ENCODE measurements at regions not wholly inside any gene's neighbourhood (a gene's known extent, or its start where the extent isn't known, plus 50 kb on each side); places are given as distances from the start of the nearest gene placed in this dataset.
A peak's percentile ranks its signal among the peaks of the same experiment; 100 is the strongest.

GRCh38 chr2:104546537-104546936, 307.4 kb upstream of the POU3F3 start:
- H3K4me1 ChIP-seq (ENCODE audit: insufficient read depth, low read length), result no peaks in the 10 kb centered on the region
- no peaks in the 10 kb centered on the region for H3K36me3 ChIP-seq (ENCODE audit: insufficient read depth, low read length)
- no peak overlapping the region for H3K4me3 ChIP-seq (ENCODE audit: low read length)
- H2AFZ ChIP-seq (ENCODE audit: low read depth, low read length), result no peak overlapping the region
- no peaks in the 10 kb centered on the region for H3K27me3 ChIP-seq (ENCODE audit: insufficient read depth, low read length)
- no peaks in the 10 kb centered on the region for H3K9me3 ChIP-seq (ENCODE audit: low read length)

GRCh38 chr2:104547221-104547620, 306.7 kb upstream of the POU3F3 start:
- Histone ChIP-seq H3K36me3 (ENCODE audit: insufficient read depth, low read length) (no peaks in the 10 kb centered on the region), H3K27me3 (ENCODE audit: insufficient read depth, low read length) (no peaks in the 10 kb centered on the region), H3K9me3 (ENCODE audit: low read length) (no peaks in the 10 kb centered on the region), H3K4me1 (ENCODE audit: insufficient read depth, low read length) (no peaks in the 10 kb centered on the region), H3K4me3 (ENCODE audit: low read length) (no peak overlapping the region), H2AFZ (ENCODE audit: low read depth, low read length) (no peak overlapping the region)

GRCh38 chr2:104561251-104561650, 292.7 kb upstream of the POU3F3 start:
- no peaks in the 10 kb centered on the region for H3K4me1 ChIP-seq (ENCODE audit: insufficient read depth, low read length)
- no peak overlapping the region for H3K4me3 ChIP-seq (ENCODE audit: low read length)
- no peaks in the 10 kb centered on the region for H3K27me3 ChIP-seq (ENCODE audit: insufficient read depth, low read length)
- no peaks in the 10 kb centered on the region for H3K36me3 ChIP-seq (ENCODE audit: insufficient read depth, low read length)
- H2AFZ ChIP-seq (ENCODE audit: low read depth, low read length), result no peak overlapping the region
- H3K9me3 ChIP-seq (ENCODE audit: low read length), result no peaks in the 10 kb centered on the region

GRCh38 chr2:104562537-104562936, 291.4 kb upstream of the POU3F3 start:
- Histone ChIP-seq H3K4me1 (ENCODE audit: insufficient read depth, low read length) (no peaks in the 10 kb centered on the region), H3K9me3 (ENCODE audit: low read length) (no peaks in the 10 kb centered on the region), H2AFZ (ENCODE audit: low read depth, low read length) (no peak overlapping the region), H3K4me3 (ENCODE audit: low read length) (no peak overlapping the region), H3K27me3 (ENCODE audit: insufficient read depth, low read length) (no peaks in the 10 kb centered on the region), H3K36me3 (ENCODE audit: insufficient read depth, low read length) (no peaks in the 10 kb centered on the region)

- H3K27me3 ChIP-seq (ENCODE audit: insufficient read depth, low read length), result no peaks in the 10 kb centered on the region
- H3K4me1 ChIP-seq (ENCODE audit: insufficient read depth, low read length), result no peaks in the 10 kb centered on the region
- H3K4me3 ChIP-seq (ENCODE audit: low read length), result no peak overlapping the region
- H3K36me3 ChIP-seq (ENCODE audit: insufficient read depth, low read length), result no peaks in the 10 kb centered on the region
- H2AFZ ChIP-seq (ENCODE audit: low read depth, low read length), result no peak overlapping the region
- H3K9me3 ChIP-seq (ENCODE audit: low read length), result no peaks in the 10 kb centered on the region
These were observed 290.4 kb upstream of the POU3F3 start for GRCh38 chr2:104563398-104563996.

GRCh38 chr2:104568247-104568646, 285.7 kb upstream of the POU3F3 start:
- Histone ChIP-seq H3K4me1 (ENCODE audit: insufficient read depth, low read length) (no peaks in the 10 kb centered on the region), H3K9me3 (ENCODE audit: low read length) (no peaks in the 10 kb centered on the region), H3K36me3 (ENCODE audit: insufficient read depth, low read length) (no peaks in the 10 kb centered on the region), H3K27me3 (ENCODE audit: insufficient read depth, low read length) (no peaks in the 10 kb centered on the region), H2AFZ (ENCODE audit: low read depth, low read length) (no peak overlapping the region), H3K4me3 (ENCODE audit: low read length) (no peak overlapping the region)

GRCh38 chr2:104570259-104570658, 283.7 kb upstream of the POU3F3 start:
- Histone ChIP-seq H3K27me3 (ENCODE audit: insufficient read depth, low read length) (no peaks in the 10 kb centered on the region), H3K4me3 (ENCODE audit: low read length) (no peak overlapping the region), H3K4me1 (ENCODE audit: insufficient read depth, low read length) (no peaks in the 10 kb centered on the region), H2AFZ (ENCODE audit: low read depth, low read length) (peak overlapping the region; percentile 33), H3K9me3 (ENCODE audit: low read length) (no peaks in the 10 kb centered on the region), H3K36me3 (ENCODE audit: insufficient read depth, low read length) (no peaks in the 10 kb centered on the region)

GRCh38 chr2:104572834-104573233, 281.1 kb upstream of the POU3F3 start:
- H3K4me3 ChIP-seq (ENCODE audit: low read length), result no peak overlapping the region
- no peaks in the 10 kb centered on the region for H3K36me3 ChIP-seq (ENCODE audit: insufficient read depth, low read length)
- H3K27me3 ChIP-seq (ENCODE audit: insufficient read depth, low read length), result no peaks in the 10 kb centered on the region
- H3K9me3 ChIP-seq (ENCODE audit: low read length), result no peaks in the 10 kb centered on the region
- no peaks in the 10 kb centered on the region for H3K4me1 ChIP-seq (ENCODE audit: insufficient read depth, low read length)
- no peak overlapping the region for H2AFZ ChIP-seq (ENCODE audit: low read depth, low read length)

GRCh38 chr2:104574367-104574766, 279.5 kb upstream of the POU3F3 start:
- H3K4me3 ChIP-seq (ENCODE audit: low read length), result no peak overlapping the region
- H3K36me3 ChIP-seq (ENCODE audit: insufficient read depth, low read length), result no peaks in the 10 kb centered on the region
- H3K27me3 ChIP-seq (ENCODE audit: insufficient read depth, low read length), result no peaks in the 10 kb centered on the region
- H3K4me1 ChIP-seq (ENCODE audit: insufficient read depth, low read length), result no peaks in the 10 kb centered on the region
- H2AFZ ChIP-seq (ENCODE audit: low read depth, low read length), result no peak overlapping the region
- no peaks in the 10 kb centered on the region for H3K9me3 ChIP-seq (ENCODE audit: low read length)

- no peak overlapping the region for H3K4me3 ChIP-seq (ENCODE audit: low read length)
- no peaks in the 10 kb centered on the region for H3K27me3 ChIP-seq (ENCODE audit: insufficient read depth, low read length)
- H3K4me1 ChIP-seq (ENCODE audit: insufficient read depth, low read length), result no peaks in the 10 kb centered on the region
- H3K9me3 ChIP-seq (ENCODE audit: low read length), result no peaks in the 10 kb centered on the region
- no peak overlapping the region for H2AFZ ChIP-seq (ENCODE audit: low read depth, low read length)
- no peaks in the 10 kb centered on the region for H3K36me3 ChIP-seq (ENCODE audit: insufficient read depth, low read length)
These were observed 276.8 kb upstream of the POU3F3 start for GRCh38 chr2:104577143-104577542.

GRCh38 chr2:104582471-104582870, 271.4 kb upstream of the POU3F3 start:
- Histone ChIP-seq H3K36me3 (ENCODE audit: insufficient read depth, low read length) (no peaks in the 10 kb centered on the region), H2AFZ (ENCODE audit: low read depth, low read length) (no peak overlapping the region), H3K4me1 (ENCODE audit: insufficient read depth, low read length) (peaks cover 3% of the 10 kb centered on the region), H3K4me3 (ENCODE audit: low read length) (no peak overlapping the region), H3K9me3 (ENCODE audit: low read length) (no peaks in the 10 kb centered on the region), H3K27me3 (ENCODE audit: insufficient read depth, low read length) (no peaks in the 10 kb centered on the region)

- peaks cover 3% of the 10 kb centered on the region for H3K4me1 ChIP-seq (ENCODE audit: insufficient read depth, low read length)
- H3K4me3 ChIP-seq (ENCODE audit: low read length), result no peak overlapping the region
- H2AFZ ChIP-seq (ENCODE audit: low read depth, low read length), result no peak overlapping the region
- H3K9me3 ChIP-seq (ENCODE audit: low read length), result no peaks in the 10 kb centered on the region
- no peaks in the 10 kb centered on the region for H3K27me3 ChIP-seq (ENCODE audit: insufficient read depth, low read length)
- no peaks in the 10 kb centered on the region for H3K36me3 ChIP-seq (ENCODE audit: insufficient read depth, low read length)
These were observed 270.1 kb upstream of the POU3F3 start for GRCh38 chr2:104583811-104584210.

- H3K9me3 ChIP-seq (ENCODE audit: low read length), result peaks cover 3% of the 10 kb centered on the region
- no peak overlapping the region for H3K4me3 ChIP-seq (ENCODE audit: low read length)
- H3K36me3 ChIP-seq (ENCODE audit: insufficient read depth, low read length), result no peaks in the 10 kb centered on the region
- no peaks in the 10 kb centered on the region for H3K27me3 ChIP-seq (ENCODE audit: insufficient read depth, low read length)
- H3K4me1 ChIP-seq (ENCODE audit: insufficient read depth, low read length), result peaks cover 3% of the 10 kb centered on the region
- H2AFZ ChIP-seq (ENCODE audit: low read depth, low read length), result no peak overlapping the region
These were observed 269.5 kb upstream of the POU3F3 start for GRCh38 chr2:104584393-104584792.

GRCh38 chr2:104595576-104595975, 258.3 kb upstream of the POU3F3 start:
- H3K9me3 ChIP-seq (ENCODE audit: low read length), result peaks cover 5% of the 10 kb centered on the region
- H2AFZ ChIP-seq (ENCODE audit: low read depth, low read length), result no peak overlapping the region
- no peak overlapping the region for H3K4me3 ChIP-seq (ENCODE audit: low read length)
- H3K4me1 ChIP-seq (ENCODE audit: insufficient read depth, low read length), result no peaks in the 10 kb centered on the region
- H3K36me3 ChIP-seq (ENCODE audit: insufficient read depth, low read length), result no peaks in the 10 kb centered on the region
- H3K27me3 ChIP-seq (ENCODE audit: insufficient read depth, low read length), result no peaks in the 10 kb centered on the region

All from neuron (in vitro differentiated cells).